ENCODE measurements at regions not wholly inside any gene's neighbourhood (a gene's known extent, or its start where the extent isn't known, plus 50 kb on each side); places are given as distances from the start of the nearest gene placed in this dataset.

DNA sequence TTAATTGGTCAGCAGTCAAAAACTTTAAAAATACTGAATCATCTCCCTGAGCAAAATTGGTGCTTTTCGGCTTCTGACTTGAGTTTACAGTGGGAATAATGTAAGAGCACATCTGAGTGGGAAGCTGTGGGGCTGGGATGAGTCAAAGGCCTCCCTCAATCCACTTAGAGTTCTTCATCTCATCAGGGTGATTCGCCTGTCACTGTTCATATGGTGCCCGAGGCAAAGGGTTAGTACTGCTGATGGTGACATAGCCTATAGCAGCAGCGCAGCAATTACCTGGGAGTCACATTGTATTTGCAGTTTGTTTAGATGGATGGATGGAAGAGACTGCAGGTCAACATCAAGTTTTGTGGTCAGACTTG, 113.8 kb upstream of the ZNF608 start:
- ChIA-PET SMC1A (ENCODE audit: uncharacterized antibody, unreplicated experiment) (interaction anchor here (0.7 to 1.0 kb wide), 2 partner anchors 10 to 839 kb away, joined by 3 read pairs; no protein-coding TSS in a partner anchor), CTCF (interaction anchor here (1.0 to 1.5 kb wide), 2 partner anchors 10 to 34 kb away, joined by 3 read pairs; no protein-coding TSS in a partner anchor), POLR2A (interaction anchor here (0.6 kb wide), 1 partner anchor 156 kb away, joined by 3 read pairs; no protein-coding TSS in a partner anchor), RAD21 (ENCODE audit: unreplicated experiment) (no interaction called here)
- Histone ChIP-seq H4K20me1 (ENCODE audit: control insufficient read depth, insufficient read depth) (no peaks in the 10 kb centered on the region), H3K4me1 (ENCODE audit: control insufficient read depth, insufficient read depth, low read length) (no peaks in the 10 kb centered on the region; the same call in 1 of the 2 replicates), H3K36me3 (ENCODE audit: control insufficient read depth in 2 of 2, insufficient read depth in 2 of 2, low read length in 1 of 2) (no peaks in the 10 kb centered on the region), H3K4me2 (ENCODE audit: control insufficient read depth, insufficient read depth) (no peak overlapping the region), H3K9me3 (replicated peaks; ENCODE audit: control insufficient read depth, insufficient read depth, low read length) (no peaks in the 10 kb centered on the region; the same call in 2 of the 3 replicates), H2AFZ (ENCODE audit: control insufficient read depth, low read depth, low read length) (no peak overlapping the region), H3K79me2 (ENCODE audit: control insufficient read depth, insufficient read depth, low read length) (no peaks in the 10 kb centered on the region), H3K27ac (ENCODE audit: control insufficient read depth, insufficient read depth) (no peak overlapping the region), H3K27me3 (replicated peaks in 1 of 2; ENCODE audit: control insufficient read depth in 2 of 2, insufficient read depth in 2 of 2, low read length in 1 of 2) (no peaks in the 10 kb centered on the region), H3K9ac (ENCODE audit: control insufficient read depth, insufficient read depth, low read length) (no peak overlapping the region), H3K4me3 (no peak overlapping the region)
- ATAC-seq = no peak
- no TSS peak for BruUV-seq (replicated peaks)
- DNase-seq (ENCODE audit: low read depth, low spot score) = no peak
- TF ChIP-seq, protein P1, sequence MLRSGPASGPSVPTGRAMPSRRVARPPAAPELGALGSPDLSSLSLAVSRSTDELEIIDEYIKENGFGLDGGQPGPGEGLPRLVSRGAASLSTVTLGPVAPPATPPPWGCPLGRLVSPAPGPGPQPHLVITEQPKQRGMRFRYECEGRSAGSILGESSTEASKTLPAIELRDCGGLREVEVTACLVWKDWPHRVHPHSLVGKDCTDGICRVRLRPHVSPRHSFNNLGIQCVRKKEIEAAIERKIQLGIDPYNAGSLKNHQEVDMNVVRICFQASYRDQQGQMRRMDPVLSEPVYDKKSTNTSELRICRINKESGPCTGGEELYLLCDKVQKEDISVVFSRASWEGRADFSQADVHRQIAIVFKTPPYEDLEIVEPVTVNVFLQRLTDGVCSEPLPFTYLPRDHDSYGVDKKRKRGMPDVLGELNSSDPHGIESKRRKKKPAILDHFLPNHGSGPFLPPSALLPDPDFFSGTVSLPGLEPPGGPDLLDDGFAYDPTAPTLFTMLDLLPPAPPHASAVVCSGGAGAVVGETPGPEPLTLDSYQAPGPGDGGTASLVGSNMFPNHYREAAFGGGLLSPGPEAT (IDR thresholded peaks at IDR 0.05; ENCODE audit: low read depth) = no peak
- no peak for TF ChIP-seq ZNF622 (IDR thresholded peaks at IDR 0.05)
- no peak for TF ChIP-seq SREBF2 (IDR thresholded peaks at IDR 0.05; ENCODE audit: low read length)
- TF ChIP-seq HSF1 (IDR thresholded peaks at IDR 0.05; ENCODE audit: low read depth, low read length) = no peak
- TF ChIP-seq ESRRA (IDR thresholded peaks at IDR 0.05; ENCODE audit: low read length) = no peak
- TF ChIP-seq TBL1XR1 (IDR thresholded peaks at IDR 0.05; ENCODE audit: low read depth, low read length) = no peak
- TF ChIP-seq CBX3 (IDR thresholded peaks at IDR 0.05; ENCODE audit: borderline replicate concordance, low read depth) = no peak
- intact Hi-C loops (cut with micrococcal nuclease; ENCODE audit: unreplicated experiment) = no loop called here
- FAIRE-seq = no peak
- WGBS (ENCODE audit: insufficient coverage, insufficient replicate concordance, low lambda C conversion rate, missing lambda C conversion rate) = 77% methylated on average over 4 of the region's 4 CpGs
- in situ Hi-C loops (cut with MboI) = no loop called here

Measured in GM12878 (cell line).